H9 (cell line): ENCODE measurements at regions not wholly inside any gene's neighbourhood (a gene's known extent, or its start where the extent isn't known, plus 50 kb on each side); places are given as distances from the start of the nearest gene placed in this dataset.

Experiments
- DNase-seq: peaks from one replicate; pipeline ENCODE4 v3.0.0-alpha.2; 2017
- H2AFZ ChIP-seq: one replicate; pipeline ENCODE4 v1.6.1; 2013; ENCODE audit warnings: mild to moderate bottlenecking, low read length, control low read depth, moderate library complexity
- H2AK5ac ChIP-seq: 2 replicates; pipeline ENCODE4 v1.6.1; 2013; ENCODE audit warnings: low read length, control low read depth, mixed read lengths; ENCODE audit not compliant: insufficient read length
- H2BK120ac ChIP-seq: one replicate; pipeline ENCODE4 v1.6.1; 2013; ENCODE audit warnings: low read depth, mild to moderate bottlenecking, low read length, control low read depth, inconsistent platforms; ENCODE audit not compliant: poor library complexity, severe bottlenecking
- H2BK12ac ChIP-seq: 2 replicates; pipeline ENCODE4 v1.6.1; 2013; ENCODE audit warnings: low read length, control low read depth, mixed read lengths, low read depth; ENCODE audit not compliant: insufficient read length
- H2BK15ac ChIP-seq: 2 replicates; pipeline ENCODE4 v1.6.1; 2013; ENCODE audit warnings: low read depth, low read length, control low read depth
- H2BK20ac ChIP-seq: one replicate; pipeline ENCODE4 v1.6.1; 2013; ENCODE audit warnings: low read depth, mild to moderate bottlenecking, low read length, control low read depth, inconsistent platforms; ENCODE audit not compliant: poor library complexity, severe bottlenecking
- H2BK5ac ChIP-seq: 2 replicates; pipeline ENCODE4 v1.6.1; 2013; ENCODE audit warnings: low read length, control low read depth, mixed read lengths; ENCODE audit not compliant: insufficient read length
- H3K14ac ChIP-seq: 2 replicates; pipeline ENCODE4 v1.6.1; 2013; ENCODE audit warnings: low read length, control low read depth; ENCODE audit not compliant: insufficient read depth
- H3K18ac ChIP-seq: 2 replicates; pipeline ENCODE4 v1.6.1; 2013; ENCODE audit warnings: low read depth, mild to moderate bottlenecking, mixed read lengths, low read length, control low read depth; ENCODE audit not compliant: insufficient read length
- H3K23ac ChIP-seq: 2 replicates; pipeline ENCODE4 v1.6.1; 2013; ENCODE audit warnings: low read length, control low read depth, mixed read lengths, low read depth; ENCODE audit not compliant: insufficient read length
- H3K23me2 ChIP-seq: 2 replicates; pipeline ENCODE4 v1.6.1; 2013; ENCODE audit warnings: low read depth, mild to moderate bottlenecking, mixed read lengths, low read length, control low read depth; ENCODE audit not compliant: insufficient read length, poor library complexity, severe bottlenecking
- H3K27ac ChIP-seq: 2 replicates; pipeline ENCODE4 v1.5.1; 2013; ENCODE audit warnings: low read length, control low read depth, mixed read lengths, low read depth; ENCODE audit not compliant: insufficient read length
- H3K27me3 ChIP-seq: 2 replicates; pipeline ENCODE4 v1.6.1; 2013; ENCODE audit warnings: low read length, control low read depth, inconsistent platforms; ENCODE audit not compliant: insufficient read depth
- H3K4ac ChIP-seq: 2 replicates; pipeline ENCODE4 v1.6.1; 2013; ENCODE audit warnings: low read depth, mild to moderate bottlenecking, control low read depth, inconsistent platforms, low read length, moderate library complexity
- H3K4me1 ChIP-seq: 2 replicates; pipeline ENCODE4 v1.6.1; 2013; ENCODE audit warnings: low read length, control low read depth, inconsistent platforms; ENCODE audit not compliant: insufficient read depth
- H3K4me2 ChIP-seq: 2 replicates; pipeline ENCODE4 v1.6.1; 2013; ENCODE audit warnings: low read length, control low read depth, mixed read lengths; ENCODE audit not compliant: insufficient read length, insufficient read depth
- H3K56ac ChIP-seq: 2 replicates; pipeline ENCODE4 v1.6.1; 2013; ENCODE audit warnings: low read depth, mild to moderate bottlenecking, mixed read lengths, low read length, control low read depth; ENCODE audit not compliant: insufficient read length
- H3K79me1 ChIP-seq: 2 replicates; pipeline ENCODE4 v1.6.1; 2013; ENCODE audit warnings: low read depth, mild to moderate bottlenecking, moderate library complexity, low read length, control low read depth, inconsistent platforms; ENCODE audit not compliant: insufficient read depth, poor library complexity, severe bottlenecking
- H3K79me2 ChIP-seq: 2 replicates; pipeline ENCODE4 v1.6.1; 2013; ENCODE audit warnings: low read length, control low read depth, inconsistent platforms; ENCODE audit not compliant: insufficient read depth
- H3K9ac ChIP-seq: 2 replicates; pipeline ENCODE4 v1.6.1; 2013; ENCODE audit warnings: low read length, control low read depth, mixed read lengths; ENCODE audit not compliant: insufficient read length; ENCODE audit errors: extremely low read depth
- H3K9me3 ChIP-seq: one replicate; pipeline ENCODE4 v1.6.1; 2013; ENCODE audit warnings: low read depth, low read length, inconsistent platforms; ENCODE audit not compliant: control insufficient read depth
- H3T11ph ChIP-seq: one replicate; pipeline ENCODE4 v1.6.1; 2013; ENCODE audit warnings: mild to moderate bottlenecking, low read length, control low read depth, inconsistent platforms
- H4K20me1 ChIP-seq: one replicate; pipeline ENCODE4 v1.6.1; 2013; ENCODE audit not compliant: control insufficient read depth, insufficient read length, insufficient read depth
- H4K5ac ChIP-seq: 2 replicates; pipeline ENCODE4 v1.6.1; 2013; ENCODE audit warnings: low read depth, mild to moderate bottlenecking, mixed read lengths, low read length, control low read depth; ENCODE audit not compliant: insufficient read length
- H4K8ac ChIP-seq: replicated peaks from 2 replicates; pipeline ENCODE4 v1.6.1; 2013; ENCODE audit warnings: low read length, control low read depth, mixed read lengths, low read depth; ENCODE audit not compliant: insufficient read length
- H4K91ac ChIP-seq: 2 replicates; pipeline ENCODE4 v1.6.1; 2013; ENCODE audit warnings: low read depth, mild to moderate bottlenecking, moderate library complexity, mixed read lengths, low read length, control low read depth; ENCODE audit not compliant: insufficient read length
- H3K27ac Mint-ChIP-seq, 3 experiments: 2 replicates in 2 of 3; 3 replicates in 1 of 3; pipeline ENCODE4 v1.8.0; 2020 to 2021; ENCODE audit warnings: mixed read lengths in 3 of 3, mild to moderate bottlenecking in 1 of 3, moderate library complexity in 1 of 3
- H3K27me3 Mint-ChIP-seq: 2 replicates; pipeline ENCODE4 v1.8.0; 2021; ENCODE audit warnings: low read depth, mild to moderate bottlenecking, moderate library complexity, mixed read lengths
- H3K36me3 Mint-ChIP-seq, 3 experiments: 2 replicates in 2 of 3; 3 replicates in 1 of 3; pipeline ENCODE4 v1.8.0; 2020 to 2021; ENCODE audit warnings: low read depth in 3 of 3, mixed read lengths in 3 of 3; ENCODE audit not compliant: insufficient read depth in 1 of 3
- H3K4me1 Mint-ChIP-seq, 2 experiments: 2 replicates each; pipeline ENCODE4 v1.8.0; 2020; ENCODE audit warnings: mixed read lengths in 2 of 2
- H3K4me3 Mint-ChIP-seq, 2 experiments: 2 replicates in 1 of 2; 3 replicates in 1 of 2; pipeline ENCODE4 v1.8.0; 2020 to 2021; ENCODE audit warnings: mild to moderate bottlenecking in 2 of 2, mixed read lengths in 2 of 2, moderate library complexity in 1 of 2
- H3K9me3 Mint-ChIP-seq, 2 experiments: 2 replicates in 1 of 2; 3 replicates in 1 of 2; pipeline ENCODE4 v1.8.0; 2020; ENCODE audit warnings: mild to moderate bottlenecking in 2 of 2, mixed read lengths in 2 of 2, moderate library complexity in 1 of 2
- CTCF ChIP-seq: fragments of 200-600 bp; sonication (generic); conservative IDR thresholded peaks from 3 replicates; pipeline ENCODE4 v1.8.0; 2021; ENCODE audit warnings: antibody characterized with exemption, mild to moderate bottlenecking
- WGBS: extraction: QIAGEN DNeasy Blood & Tissue Kit; methylation state at CpG from one replicate; pipeline ENCODE4 v1.1.7; 2013; ENCODE audit warnings: missing lambda C conversion rate, low lambda C conversion rate, mixed read lengths; ENCODE audit not compliant: insufficient read length; ENCODE audit errors: extremely low coverage; 5-methylcytosine and 5-hydroxymethylcytosine counted together

- no peak for DNase-seq
- Histone ChIP-seq H4K8ac (no peak overlapping the region), H3K4ac (no peak overlapping the region), H3K23ac (no peak overlapping the region), H4K5ac (no peak overlapping the region), H3K79me2 (no peaks in the 10 kb centered on the region), H2BK12ac (no peak overlapping the region), H3K56ac (no peak overlapping the region), H3K4me1 (no peaks in the 10 kb centered on the region), H3K4me2 (no peak overlapping the region), H3T11ph (no peak overlapping the region), H3K79me1 (no peaks in the 10 kb centered on the region), H3K18ac (no peak overlapping the region), H2BK5ac (no peak overlapping the region), H2BK15ac (no peak overlapping the region), H3K14ac (no peak overlapping the region), H4K91ac (no peak overlapping the region), H3K9ac (no peak overlapping the region), H2AFZ (no peak overlapping the region), H3K27me3 (no peaks in the 10 kb centered on the region), H2AK5ac (no peak overlapping the region), H3K9me3 (no peaks in the 10 kb centered on the region), H2BK120ac (no peak overlapping the region), H3K27ac (no peak overlapping the region), H4K20me1 (no peaks in the 10 kb centered on the region), H2BK20ac (no peak overlapping the region), H3K23me2 (no peaks in the 10 kb centered on the region)
- Mint-ChIP-seq H3K9me3 (no peaks in the 10 kb centered on the region), H3K36me3 (no peaks in the 10 kb centered on the region), H3K27ac (no peak overlapping the region), H3K4me3 (no peak overlapping the region), H3K4me1 (peaks cover 6 to 7% of the 10 kb centered on the region in 2 experiments; a peak in 3 of 4 replicates), H3K27me3 (no peaks in the 10 kb centered on the region; the same call in 1 of the 2 replicates)
- WGBS = no CpG with 5 or more reads among the region's 7 CpGs
- no peak for TF ChIP-seq CTCF
Observed at GRCh38 chr6:156379392-156380289, 397.5 kb upstream of the ARID1B start.
